H1 (cell line): ENCODE measurements at regions not wholly inside any gene's neighbourhood (a gene's known extent, or its start where the extent isn't known, plus 50 kb on each side); places are given as distances from the start of the nearest gene placed in this dataset.

ENCODE experiments used
- BCL11A ChIP-seq, 2 experiments: IDR thresholded peaks; one replicate each; pipeline ENCODE4 v1.6.1; 2011; ENCODE audit warnings: low read depth in 2 of 2, low read length in 2 of 2, mild to moderate bottlenecking in 2 of 2
- CREB1 ChIP-seq: IDR thresholded peaks from 2 replicates; pipeline ENCODE4 v1.6.1; 2012; ENCODE audit warnings: inconsistent platforms
- GTF2F1 ChIP-seq: IDR thresholded peaks from 2 replicates; pipeline ENCODE4 v1.6.1; 2012; ENCODE audit warnings: low read depth, low read length, improper control_type of control experiment, borderline replicate concordance
- NRF1 ChIP-seq: IDR thresholded peaks from 2 replicates; pipeline ENCODE4 v1.6.1; 2011; ENCODE audit warnings: mild to moderate bottlenecking, low read depth, low read length, improper control_type of control experiment
- TBP ChIP-seq: IDR thresholded peaks from 2 replicates; pipeline ENCODE4 v1.6.1; 2011; ENCODE audit warnings: low read depth, low read length, improper control_type of control experiment
- USF2 ChIP-seq: IDR thresholded peaks from 2 replicates; pipeline ENCODE4 v1.6.1; 2011; ENCODE audit warnings: low read length, improper control_type of control experiment

GRCh38 chr3:15952543-15953175 is 154.9 kb upstream of the ANKRD28 start (continued):
- no peak for TF ChIP-seq USF2
- no peak for TF ChIP-seq GTF2F1
- no peak for TF ChIP-seq TBP
- no peak for TF ChIP-seq NRF1
- no peak for TF ChIP-seq BCL11A (IDR thresholded peaks at IDR 0.05; ENCODE audit: low read depth in 2 of 2, low read length in 2 of 2)
- TF ChIP-seq CREB1 = no peak
